Bronchial epithelial cell (primary cell): ENCODE measurements at regions not wholly inside any gene's neighbourhood (a gene's known extent, or its start where the extent isn't known, plus 50 kb on each side); places are given as distances from the start of the nearest gene placed in this dataset.

Experiments
- DNase-seq: peaks from one replicate; pipeline ENCODE4 v3.0.0-alpha.2; 2010; ENCODE audit warnings: low read depth
- FAIRE-seq: peaks from 2 replicates; lab custom pipeline; 2011; peaks lifted over from hg19 to GRCh38; lab: Jason Lieb, UNC
- H3K27me3 ChIP-seq: 2 replicates; pipeline ENCODE4 v1.5.1; 2011; ENCODE audit warnings: low read length; ENCODE audit not compliant: control insufficient read depth, insufficient read depth
- H3K36me3 ChIP-seq: 2 replicates; pipeline ENCODE4 v1.5.1; 2011; ENCODE audit warnings: low read length; ENCODE audit not compliant: control insufficient read depth, insufficient read depth
- H3K4me3 ChIP-seq: 2 replicates; pipeline ENCODE4 v1.5.1; 2011; ENCODE audit warnings: mild to moderate bottlenecking, low read depth, low read length, control low read depth
- TF ChIP-seq, protein P1 (sequence below): IDR thresholded peaks from 2 replicates; pipeline ENCODE4 v1.5.1; 2011; ENCODE audit warnings: mild to moderate bottlenecking, moderate library complexity, low read length, control low read depth, inconsistent platforms; ENCODE audit not compliant: insufficient read depth, severe bottlenecking

DNA sequence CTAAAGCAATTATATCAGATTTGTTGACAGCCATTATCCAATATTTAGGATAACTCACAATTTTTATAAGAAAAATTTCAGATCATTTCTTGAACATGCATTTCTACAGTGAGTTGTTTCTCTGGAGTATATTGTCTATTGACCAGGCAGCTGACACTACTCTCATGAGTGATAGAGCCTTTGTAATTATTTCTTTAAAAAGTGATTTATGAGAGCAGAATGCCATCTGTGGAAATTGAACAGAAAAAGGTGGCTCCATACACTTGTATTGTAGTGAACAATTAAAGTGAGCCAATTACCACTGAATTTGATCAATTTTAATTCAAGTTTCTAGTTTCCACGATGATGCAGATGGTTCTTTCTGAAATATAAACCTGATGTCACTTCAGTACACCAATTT lies 855.4 kb downstream of the TAF11L14 start:
- Histone ChIP-seq H3K27me3 (no peaks in the 10 kb centered on the region), H3K36me3 (no peaks in the 10 kb centered on the region), H3K4me3 (no peak overlapping the region)
- FAIRE-seq (no peak), DNase-seq (no peak)
- TF ChIP-seq, protein P1, sequence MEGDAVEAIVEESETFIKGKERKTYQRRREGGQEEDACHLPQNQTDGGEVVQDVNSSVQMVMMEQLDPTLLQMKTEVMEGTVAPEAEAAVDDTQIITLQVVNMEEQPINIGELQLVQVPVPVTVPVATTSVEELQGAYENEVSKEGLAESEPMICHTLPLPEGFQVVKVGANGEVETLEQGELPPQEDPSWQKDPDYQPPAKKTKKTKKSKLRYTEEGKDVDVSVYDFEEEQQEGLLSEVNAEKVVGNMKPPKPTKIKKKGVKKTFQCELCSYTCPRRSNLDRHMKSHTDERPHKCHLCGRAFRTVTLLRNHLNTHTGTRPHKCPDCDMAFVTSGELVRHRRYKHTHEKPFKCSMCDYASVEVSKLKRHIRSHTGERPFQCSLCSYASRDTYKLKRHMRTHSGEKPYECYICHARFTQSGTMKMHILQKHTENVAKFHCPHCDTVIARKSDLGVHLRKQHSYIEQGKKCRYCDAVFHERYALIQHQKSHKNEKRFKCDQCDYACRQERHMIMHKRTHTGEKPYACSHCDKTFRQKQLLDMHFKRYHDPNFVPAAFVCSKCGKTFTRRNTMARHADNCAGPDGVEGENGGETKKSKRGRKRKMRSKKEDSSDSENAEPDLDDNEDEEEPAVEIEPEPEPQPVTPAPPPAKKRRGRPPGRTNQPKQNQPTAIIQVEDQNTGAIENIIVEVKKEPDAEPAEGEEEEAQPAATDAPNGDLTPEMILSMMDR: no peak

DNA sequence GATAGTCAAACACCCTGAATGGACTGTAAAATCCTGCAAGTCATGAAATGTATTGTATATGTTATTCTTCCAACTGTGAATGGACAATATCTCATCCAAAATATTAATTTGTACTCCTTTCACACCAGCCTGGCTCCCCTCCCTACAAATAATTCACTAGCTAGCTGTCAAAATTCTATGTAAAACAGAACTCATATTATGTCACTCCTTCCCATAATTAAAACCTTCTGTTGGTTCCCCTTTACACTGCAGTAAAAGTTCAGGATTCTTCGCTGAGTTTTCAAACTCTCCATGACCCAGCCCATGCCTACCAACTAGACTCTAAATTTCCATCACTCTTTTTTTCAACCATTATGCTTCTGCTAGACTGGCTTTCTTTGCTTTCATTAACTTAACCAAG lies 857.1 kb downstream of the TAF11L14 start:
- FAIRE-seq (no peak), DNase-seq (no peak)
- TF ChIP-seq, protein P1: no peak
- Histone ChIP-seq H3K4me3 (no peak overlapping the region), H3K27me3 (no peaks in the 10 kb centered on the region), H3K36me3 (no peaks in the 10 kb centered on the region)

DNA sequence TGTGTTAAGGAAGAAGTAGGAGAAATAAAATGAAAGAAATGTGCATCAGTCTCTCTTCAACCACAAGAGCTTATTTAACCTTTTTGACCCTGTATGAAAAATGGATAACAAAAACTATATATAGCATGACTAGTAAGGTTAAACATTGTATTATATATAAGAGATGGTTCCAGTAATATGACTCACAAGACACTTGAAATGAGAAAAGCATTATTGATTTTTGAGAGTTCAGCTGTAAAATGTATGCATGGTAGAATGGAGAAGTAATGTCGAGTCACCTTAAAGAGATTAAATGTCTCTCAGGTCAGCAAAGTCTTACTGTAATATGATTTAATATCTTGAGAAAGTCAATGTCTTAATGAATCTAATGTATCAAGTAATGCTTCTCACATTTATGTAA lies 860.9 kb downstream of the TAF11L14 start:
- no peak overlapping the region for H3K4me3 ChIP-seq

DNA sequence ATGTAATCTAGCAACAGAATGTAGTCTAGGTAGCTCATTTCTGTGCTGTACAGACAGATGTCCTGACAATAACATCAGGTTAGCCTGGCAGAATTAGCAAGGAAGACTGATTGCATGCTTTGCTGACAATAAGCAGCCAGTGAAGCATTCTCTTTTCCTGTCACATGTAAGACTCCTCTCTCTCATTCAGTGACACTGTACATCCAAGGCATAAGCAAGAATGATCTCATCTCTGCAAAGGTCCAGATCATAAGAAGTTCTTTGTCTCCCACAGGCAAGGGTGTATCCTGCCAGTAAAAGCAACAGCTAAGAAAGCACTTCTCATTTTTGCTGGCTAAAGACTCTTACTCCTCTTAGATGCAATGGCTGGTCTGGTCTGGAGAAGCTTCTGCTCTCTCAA lies 861.8 kb downstream of the TAF11L14 start:
- TF ChIP-seq, protein P1: no peak
- Histone ChIP-seq H3K36me3 (no peaks in the 10 kb centered on the region), H3K27me3 (no peaks in the 10 kb centered on the region), H3K4me3 (no peak overlapping the region)
- FAIRE-seq: no peak
- no peak for DNase-seq

More for the DNA sequence above, 860.9 kb downstream of the TAF11L14 start:
- no peak for FAIRE-seq
- no peaks in the 10 kb centered on the region for H3K27me3 ChIP-seq
- no peaks in the 10 kb centered on the region for H3K36me3 ChIP-seq
- TF ChIP-seq, protein P1: no peak
- no peak for DNase-seq

DNA sequence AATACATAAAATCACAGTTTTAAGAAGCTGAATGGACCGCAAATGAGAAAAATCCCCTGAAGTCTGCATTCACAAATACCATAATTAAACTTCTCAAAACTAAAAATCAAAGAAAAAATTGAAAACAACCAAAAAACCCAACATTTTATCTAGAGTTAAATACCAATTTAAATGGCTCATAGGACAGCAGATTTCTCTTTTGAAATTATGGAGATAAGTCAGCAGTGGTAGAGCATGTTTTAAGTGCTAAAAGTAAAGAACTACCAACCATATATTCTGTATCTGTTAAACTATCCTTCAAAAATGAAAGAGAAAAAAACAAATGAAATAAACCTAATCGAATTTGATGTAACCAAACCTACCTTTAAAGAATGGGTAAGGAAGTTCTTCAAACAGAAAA lies 862.8 kb downstream of the TAF11L14 start:
- Histone ChIP-seq H3K36me3 (no peaks in the 10 kb centered on the region), H3K27me3 (no peaks in the 10 kb centered on the region), H3K4me3 (no peak overlapping the region)
- DNase-seq (no peak), FAIRE-seq (no peak)
- TF ChIP-seq, protein P1: no peak

DNA sequence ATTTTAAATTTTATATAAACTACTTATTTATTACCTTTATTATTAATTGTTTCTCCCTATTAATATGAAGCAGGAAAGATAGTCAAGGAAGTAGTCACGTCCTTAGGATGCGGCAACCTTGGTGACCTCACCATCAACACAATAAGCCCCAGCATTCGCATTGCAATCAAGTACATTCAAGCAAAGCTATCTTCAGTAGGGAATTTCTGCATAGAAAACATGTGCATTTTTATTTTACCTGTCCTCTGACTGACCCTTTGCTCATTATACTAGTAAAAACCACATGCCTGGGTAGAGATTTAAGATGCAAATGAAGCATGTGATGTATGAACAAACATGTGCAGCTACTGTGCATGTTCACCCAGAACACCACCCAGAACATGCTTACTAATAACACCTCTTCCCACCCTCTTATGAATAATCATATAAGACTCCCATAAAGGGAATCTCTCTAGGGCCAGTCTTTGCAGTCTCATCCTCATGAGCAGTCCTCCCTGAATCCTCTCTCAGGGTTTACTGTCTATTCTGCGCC lies 869.6 kb downstream of the TAF11L14 start:
- no peaks in the 10 kb centered on the region for H3K36me3 ChIP-seq
- no peak for FAIRE-seq
- no peak overlapping the region for H3K4me3 ChIP-seq
- no peaks in the 10 kb centered on the region for H3K27me3 ChIP-seq
- no peak for DNase-seq
- TF ChIP-seq, protein P1: no peak
